Left ventricle myocardium inferior (tissue), 1 donor: ENCODE measurements at regions not wholly inside any gene's neighbourhood (a gene's known extent, or its start where the extent isn't known, plus 50 kb on each side); places are given as distances from the start of the nearest gene placed in this dataset.

Experiments
- DNase-seq: peaks from one replicate; pipeline ENCODE4 v3.0.0-alpha.2; 2020
- H3K27ac ChIP-seq: fragments of 200-600 bp; replicated peaks from 2 replicates; pipeline ENCODE4 v1.8.0; 2021
- H3K27me3 ChIP-seq: fragments of 200-600 bp; 2 replicates; pipeline ENCODE4 v1.8.0; 2021; ENCODE audit warnings: low read depth
- H3K36me3 ChIP-seq: fragments of 200-600 bp; 2 replicates; pipeline ENCODE4 v1.8.0; 2021
- H3K4me1 ChIP-seq: fragments of 200-600 bp; 2 replicates; pipeline ENCODE4 v1.8.0; 2021
- H3K4me3 ChIP-seq: fragments of 200-600 bp; 2 replicates; pipeline ENCODE4 v1.8.0; 2021; ENCODE audit warnings: mild to moderate bottlenecking, moderate library complexity
- H3K9me3 ChIP-seq: fragments of 200-600 bp; replicated peaks from 2 replicates; pipeline ENCODE4 v1.8.0; 2021
- CTCF ChIP-seq: fragments of 200-600 bp; IDR thresholded peaks from 2 replicates; pipeline ENCODE4 v1.8.0; 2021; ENCODE audit warnings: antibody characterized with exemption, mild to moderate bottlenecking, borderline replicate concordance
- intact Hi-C: fragments of 100-400 bp; cut with micrococcal nuclease; formaldehyde crosslinking; loops from one replicate; pipeline ENCODE4 v1.11.0; 2022
- donor health status: DM: no; HTN: yes; CAD: no; lungs with severe emphysema.

GRCh38 chr14:38022775-38023174 is 184.9 kb upstream of the SSTR1 start:
- no peak overlapping the region for H3K4me3 ChIP-seq
- no peaks in the 10 kb centered on the region for H3K4me1 ChIP-seq
- no peaks in the 10 kb centered on the region for H3K27me3 ChIP-seq
- peaks cover 30% of the 10 kb centered on the region for H3K9me3 ChIP-seq
- H3K36me3 ChIP-seq: no peaks in the 10 kb centered on the region
- TF ChIP-seq CTCF: no peak
- intact Hi-C loops: no loop called here
- DNase-seq: no peak
- H3K27ac ChIP-seq: no peak overlapping the region

DNA sequence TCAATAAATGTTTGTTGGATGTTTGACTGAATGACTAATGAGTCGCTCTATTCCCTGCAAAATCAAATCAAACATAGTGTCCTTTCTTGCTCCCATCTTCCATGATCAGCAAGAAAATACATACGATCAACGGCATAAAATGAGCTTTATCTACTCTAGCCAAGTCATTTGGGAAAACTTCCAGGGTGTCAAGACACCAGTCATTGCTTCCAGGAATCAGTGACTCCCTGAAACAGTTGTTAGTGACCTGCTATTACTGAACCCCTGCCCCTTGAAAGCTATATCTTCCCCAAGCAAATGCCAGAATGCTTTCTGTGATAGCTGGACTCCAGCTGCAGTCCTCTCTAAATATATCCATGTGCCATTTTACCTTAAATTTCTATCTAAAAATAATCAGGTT is 169.5 kb upstream of the SSTR1 start:
- no peak overlapping the region for H3K27ac ChIP-seq
- H3K27me3 ChIP-seq: no peaks in the 10 kb centered on the region
- DNase-seq: no peak
- no peak overlapping the region for H3K4me3 ChIP-seq
- H3K4me1 ChIP-seq: no peaks in the 10 kb centered on the region
- peaks cover 5% of the 10 kb centered on the region for H3K9me3 ChIP-seq
- TF ChIP-seq CTCF: no peak
- intact Hi-C loops: no loop called here
- no peaks in the 10 kb centered on the region for H3K36me3 ChIP-seq

DNA sequence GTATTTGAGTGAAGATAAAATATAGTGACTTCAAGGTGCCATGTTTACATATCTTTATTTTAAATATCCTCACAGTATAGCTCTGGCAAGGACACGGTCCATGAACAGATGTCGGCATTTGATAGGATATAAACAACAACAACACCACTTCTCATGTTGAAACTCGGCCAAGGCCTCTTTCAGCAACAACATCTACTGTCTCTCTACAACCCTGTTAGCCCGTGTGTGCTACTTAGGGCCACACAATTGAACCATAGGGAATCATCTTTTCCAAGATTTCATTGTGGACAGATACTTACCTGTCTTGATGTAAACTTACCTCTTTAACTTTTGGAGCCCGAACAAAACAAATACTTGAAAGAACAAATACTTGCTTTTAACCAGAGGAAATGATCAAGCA is 168.7 kb upstream of the SSTR1 start:
- H3K4me1 ChIP-seq: no peaks in the 10 kb centered on the region
- intact Hi-C loops: no loop called here
- no peak for DNase-seq
- no peak overlapping the region for H3K27ac ChIP-seq
- H3K9me3 ChIP-seq: peaks cover 5% of the 10 kb centered on the region
- no peak overlapping the region for H3K4me3 ChIP-seq
- H3K27me3 ChIP-seq: no peaks in the 10 kb centered on the region
- no peak for TF ChIP-seq CTCF
- no peaks in the 10 kb centered on the region for H3K36me3 ChIP-seq

GRCh38 chr14:38039496-38039895 is 168.2 kb upstream of the SSTR1 start:
- Histone ChIP-seq H3K9me3 (peaks cover 5% of the 10 kb centered on the region), H3K27me3 (no peaks in the 10 kb centered on the region), H3K27ac (no peak overlapping the region), H3K4me1 (no peaks in the 10 kb centered on the region), H3K36me3 (no peaks in the 10 kb centered on the region), H3K4me3 (no peak overlapping the region)
- TF ChIP-seq CTCF: no peak
- intact Hi-C loops: no loop called here
- no peak for DNase-seq

DNA sequence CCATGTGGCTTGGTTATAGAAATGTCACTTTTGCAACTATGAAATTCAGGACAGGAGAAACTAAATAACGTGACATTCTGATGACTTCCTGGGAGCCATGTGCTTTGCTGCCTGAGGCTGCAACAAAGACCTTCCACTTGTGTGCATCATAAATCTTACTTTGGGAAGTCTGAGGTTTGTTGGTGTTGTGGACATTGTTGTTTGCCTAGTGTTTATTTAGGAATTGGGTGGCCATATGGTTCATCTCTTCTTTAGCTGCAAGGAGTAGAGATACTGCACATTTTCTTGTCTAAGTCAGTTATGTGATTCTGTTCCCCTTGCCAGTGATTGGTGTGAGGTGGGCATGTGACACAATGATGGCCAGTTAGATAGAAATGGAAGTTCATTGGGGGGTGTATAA is 167.3 kb upstream of the SSTR1 start:
- no peak for TF ChIP-seq CTCF
- no peaks in the 10 kb centered on the region for H3K27me3 ChIP-seq
- no peaks in the 10 kb centered on the region for H3K4me1 ChIP-seq
- intact Hi-C loops: no loop called here
- H3K9me3 ChIP-seq: peaks cover 5% of the 10 kb centered on the region
- no peak overlapping the region for H3K4me3 ChIP-seq
- no peak overlapping the region for H3K27ac ChIP-seq
- no peak for DNase-seq
- H3K36me3 ChIP-seq: no peaks in the 10 kb centered on the region

DNA sequence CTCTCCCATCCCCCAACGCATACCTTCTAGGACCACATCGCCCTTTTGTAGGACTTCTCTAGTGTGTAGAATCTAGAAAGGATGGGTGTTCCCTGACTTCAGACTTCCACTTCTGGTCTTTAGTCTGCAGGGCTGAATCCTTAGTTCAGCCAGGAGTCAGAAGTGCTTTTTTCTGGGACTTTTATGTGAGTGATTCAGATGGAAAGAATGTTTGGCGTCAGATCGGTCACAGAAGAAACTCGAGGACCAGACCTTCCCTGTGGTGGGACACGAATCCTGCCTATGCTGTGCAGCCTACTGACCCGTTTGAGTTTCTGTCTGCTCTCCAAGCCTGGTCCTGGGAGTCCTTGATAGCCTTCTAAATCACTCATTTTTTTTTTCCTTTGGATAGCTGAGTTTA is 165.4 kb upstream of the SSTR1 start:
- DNase-seq: no peak
- Histone ChIP-seq H3K27ac (no peak overlapping the region), H3K4me3 (no peak overlapping the region), H3K36me3 (no peaks in the 10 kb centered on the region), H3K4me1 (no peaks in the 10 kb centered on the region), H3K9me3 (no peaks in the 10 kb centered on the region), H3K27me3 (no peaks in the 10 kb centered on the region)
- TF ChIP-seq CTCF: no peak
- intact Hi-C loops: no loop called here
